Ishikawa (cell line): ENCODE measurements at regions not wholly inside any gene's neighbourhood (a gene's known extent, or its start where the extent isn't known, plus 50 kb on each side); places are given as distances from the start of the nearest gene placed in this dataset.

Experiments
- CEBPB ChIP-seq: IDR thresholded peaks from 2 replicates; pipeline ENCODE4 v1.6.1; 2012
- CREB1 ChIP-seq: IDR thresholded peaks from 2 replicates; pipeline ENCODE4 v1.6.1; 2012; ENCODE audit warnings: low read depth
- EGR1 ChIP-seq: IDR thresholded peaks from 2 replicates; pipeline ENCODE4 v1.6.1; 2012
- EP300 ChIP-seq: IDR thresholded peaks from 2 replicates; pipeline ENCODE4 v1.6.1; 2012; ENCODE audit warnings: borderline replicate concordance
- FOXM1 ChIP-seq: IDR thresholded peaks from 2 replicates; pipeline ENCODE4 v1.6.1; 2012; ENCODE audit warnings: low read depth, borderline replicate concordance
- MAX ChIP-seq: IDR thresholded peaks from 2 replicates; pipeline ENCODE4 v1.6.1; 2012
- NFIC ChIP-seq: IDR thresholded peaks from 2 replicates; pipeline ENCODE4 v1.6.1; 2012
- RAD21 ChIP-seq: IDR thresholded peaks from 2 replicates; pipeline ENCODE4 v1.6.1; 2012; ENCODE audit warnings: low read depth
- REST ChIP-seq: IDR thresholded peaks from 2 replicates; pipeline ENCODE4 v1.6.1; 2012; ENCODE audit warnings: low read depth, mild to moderate bottlenecking
- TAF1 ChIP-seq: IDR thresholded peaks from 2 replicates; pipeline ENCODE4 v1.6.1; 2012; ENCODE audit warnings: low read depth, mild to moderate bottlenecking
- TCF12 ChIP-seq: IDR thresholded peaks from 2 replicates; pipeline ENCODE4 v1.6.1; 2012; ENCODE audit warnings: low read depth
- TEAD4 ChIP-seq: IDR thresholded peaks from 2 replicates; pipeline ENCODE4 v1.6.1; 2012
- YY1 ChIP-seq: IDR thresholded peaks from 2 replicates; pipeline ENCODE4 v1.6.1; 2012; ENCODE audit warnings: low read depth
- ZBTB7A ChIP-seq: IDR thresholded peaks from 2 replicates; pipeline ENCODE4 v1.6.1; 2012; ENCODE audit warnings: low read depth
- TF ChIP-seq, protein P1 (sequence below): IDR thresholded peaks from 2 replicates; pipeline ENCODE4 v1.6.1; 2012

GRCh38 chr5:87776785-87777184, 364.1 kb upstream of the CCNH start:
- TF ChIP-seq REST (no peak), TCF12 (no peak), FOXM1 (no peak), RAD21 (no peak), MAX (no peak), TAF1 (no peak), NFIC (no peak), ZBTB7A (no peak), EP300 (no peak), CREB1 (no peak), TEAD4 (no peak), YY1 (no peak), EGR1 (no peak), CEBPB (no peak)
- TF ChIP-seq, protein P1, sequence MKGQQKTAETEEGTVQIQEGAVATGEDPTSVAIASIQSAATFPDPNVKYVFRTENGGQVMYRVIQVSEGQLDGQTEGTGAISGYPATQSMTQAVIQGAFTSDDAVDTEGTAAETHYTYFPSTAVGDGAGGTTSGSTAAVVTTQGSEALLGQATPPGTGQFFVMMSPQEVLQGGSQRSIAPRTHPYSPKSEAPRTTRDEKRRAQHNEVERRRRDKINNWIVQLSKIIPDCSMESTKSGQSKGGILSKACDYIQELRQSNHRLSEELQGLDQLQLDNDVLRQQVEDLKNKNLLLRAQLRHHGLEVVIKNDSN = no peak

DNA sequence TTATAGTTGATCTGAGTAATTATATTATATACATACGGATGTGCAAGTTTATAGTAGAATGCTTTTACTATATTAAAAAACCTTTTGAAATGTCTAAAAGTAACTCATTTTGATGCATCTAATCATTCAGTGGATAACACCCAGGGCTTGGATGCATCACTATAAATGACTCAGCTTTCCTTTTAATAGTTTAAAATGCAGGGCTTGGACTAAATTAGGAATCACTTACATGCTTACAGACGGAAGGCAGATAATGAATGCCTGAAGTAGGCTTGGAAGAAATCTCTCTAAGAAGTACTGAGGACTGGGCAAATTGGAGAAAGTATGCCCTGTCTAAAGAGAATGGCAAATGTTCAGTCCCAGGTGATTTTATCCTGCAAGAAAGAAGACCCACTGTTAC, 362.5 kb upstream of the CCNH start:
- TF ChIP-seq REST = no peak
- no peak for TF ChIP-seq MAX
- TF ChIP-seq RAD21 = no peak
- TF ChIP-seq EP300 = no peak
- no peak for TF ChIP-seq FOXM1

DNA sequence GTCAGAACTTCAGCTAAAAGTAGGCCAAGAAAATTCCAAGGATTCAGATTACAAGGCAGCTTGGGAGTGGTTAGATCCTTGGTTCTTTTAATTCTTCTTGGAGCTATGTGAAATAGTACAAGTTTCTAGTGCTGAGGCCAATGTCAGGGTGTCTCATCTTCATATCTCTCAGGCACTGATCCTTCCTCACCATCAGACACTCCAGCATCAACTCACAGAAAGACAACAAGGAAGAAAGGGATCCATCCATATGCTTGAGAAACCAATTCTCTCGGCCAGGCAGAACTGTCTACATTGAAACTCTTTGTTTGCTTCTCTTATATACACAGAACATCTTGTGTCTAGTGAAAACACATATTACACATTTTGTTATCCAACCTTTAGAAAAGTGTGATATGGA, 362.1 kb upstream of the CCNH start:
- TF ChIP-seq TAF1 (no peak), CEBPB (no peak), TEAD4 (no peak), RAD21 (no peak), TCF12 (no peak), ZBTB7A (no peak)

GRCh38 chr5:87770601-87771121, 357.9 kb upstream of the CCNH start:
- TF ChIP-seq MAX (no peak), REST (no peak), ZBTB7A (no peak), YY1 (no peak), CREB1 (no peak), EGR1 (no peak), TAF1 (no peak), TEAD4 (no peak), EP300 (no peak), CEBPB (no peak), RAD21 (no peak), TCF12 (no peak), NFIC (no peak), FOXM1 (no peak)
- TF ChIP-seq, protein P1 = no peak
